ENCODE measurements at regions not wholly inside any gene's neighbourhood (a gene's known extent, or its start where the extent isn't known, plus 50 kb on each side); places are given as distances from the start of the nearest gene placed in this dataset.
"Not testable (repeated sequence)": the region's sequence is repeated elsewhere in the genome, so short reads cannot be mapped to it uniquely, and the experiment has no call there.

DNA sequence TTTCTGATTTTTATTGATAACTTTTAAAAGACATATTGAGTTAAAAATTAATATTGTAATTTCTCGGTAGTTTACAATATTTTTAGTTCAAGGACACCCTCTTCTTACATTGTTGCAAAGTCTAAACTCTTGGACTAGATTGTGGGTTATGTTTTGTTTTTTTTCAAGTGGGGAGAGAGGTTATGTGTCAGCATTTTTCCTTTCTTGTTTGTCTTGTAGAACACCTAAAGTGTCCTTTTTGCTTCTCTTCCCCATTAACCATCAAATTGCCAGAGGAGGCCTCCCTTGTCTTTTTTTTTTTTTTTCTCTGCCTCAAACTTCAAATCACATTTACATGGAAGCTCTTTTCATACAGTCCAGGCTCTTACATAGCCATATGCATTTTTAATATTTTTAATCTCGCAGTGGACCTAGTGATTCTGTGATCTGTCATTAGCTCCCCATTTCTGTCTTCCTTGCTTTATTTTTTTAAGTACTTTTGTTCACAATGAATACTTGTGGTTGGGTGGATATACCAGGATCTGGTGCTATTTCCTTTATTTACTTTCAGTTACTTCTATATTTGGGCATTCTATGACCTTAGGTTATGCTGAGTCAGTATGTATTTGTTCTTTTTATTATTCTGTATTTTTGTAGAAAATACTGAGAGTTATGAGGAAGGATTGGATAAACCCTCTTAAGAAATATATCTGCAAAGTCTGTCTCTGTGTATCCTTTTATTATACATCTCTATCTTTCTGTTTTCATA, 2280.6 kb upstream of the ACO1 start:
- Histone ChIP-seq H3K36me3 (no peaks in the 10 kb centered on the region), H3K4me1 (no peaks in the 10 kb centered on the region), H3K27me3 (no peaks in the 10 kb centered on the region), H3K9me3 (no peaks in the 10 kb centered on the region), H3K27ac (no peak overlapping the region), H3K4me3 (no peak overlapping the region)
- TF ChIP-seq EP300 (IDR thresholded peaks at IDR 0.05) = no peak
- intact Hi-C loops (cut with DNase I) = no loop called here
- 67 to 74% methylated on average over 2 of the region's 2 CpGs for WGBS, 2 donors
- no peak for DNase-seq

DNA sequence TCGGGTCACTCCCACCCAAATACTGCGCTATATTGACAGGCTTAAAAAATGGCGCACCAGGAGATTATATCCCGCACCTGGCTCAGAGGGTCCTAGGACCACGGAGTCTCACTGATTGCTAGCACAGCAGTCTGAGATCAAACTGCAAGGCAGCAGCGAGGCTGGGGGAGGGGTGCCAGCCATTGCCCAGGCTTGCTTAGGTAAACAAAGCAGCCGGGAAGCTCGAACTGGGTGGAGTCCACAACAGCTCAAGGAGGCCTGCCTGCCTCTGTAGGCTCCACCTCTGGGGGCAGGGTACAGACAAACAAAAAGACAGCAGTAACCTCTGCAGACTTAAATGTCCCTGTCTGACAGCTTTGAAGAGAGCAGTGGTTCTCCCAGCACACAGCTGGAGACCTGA, 2277.3 kb upstream of the ACO1 start:
- H3K27ac ChIP-seq; H3K36me3 ChIP-seq; DNase-seq; intact Hi-C loops (cut with DNase I); H3K4me3 ChIP-seq; H3K4me1 ChIP-seq; H3K27me3 ChIP-seq; H3K9me3 ChIP-seq: not testable (repeated sequence)
- 73 to 75% methylated on average over 8 of the region's 8 CpGs for WGBS, 2 donors

DNA sequence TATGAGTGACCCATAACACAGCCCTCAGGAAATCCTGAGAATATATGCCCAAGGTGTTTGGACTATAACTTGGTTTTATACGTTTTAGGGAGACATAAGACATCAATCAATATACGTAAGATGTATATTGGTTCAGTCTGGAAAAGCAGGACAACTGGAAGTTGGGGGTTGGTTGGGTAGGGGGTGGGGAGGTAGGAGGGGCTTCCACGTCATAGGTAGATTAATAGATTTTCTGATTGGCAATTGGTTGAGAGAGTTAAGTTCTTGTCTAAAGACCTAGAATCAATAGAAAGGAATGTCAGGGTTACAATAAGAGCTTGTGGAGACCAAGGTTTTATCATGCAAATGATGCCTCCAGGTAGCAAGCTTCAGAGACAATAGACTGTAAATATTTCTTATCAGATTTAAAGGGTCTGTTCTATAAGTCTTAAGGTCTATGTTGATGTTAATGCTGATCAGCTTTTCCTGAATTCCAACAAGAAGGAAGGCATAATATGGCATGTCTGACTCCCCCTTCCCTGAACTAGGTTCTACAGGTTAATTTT, 2267.7 kb upstream of the ACO1 start:
- no peaks in the 10 kb centered on the region for H3K27me3 ChIP-seq
- H3K27ac ChIP-seq = no peak overlapping the region
- no peak for DNase-seq
- intact Hi-C loops (cut with DNase I) = no loop called here
- H3K4me3 ChIP-seq = no peak overlapping the region
- H3K36me3 ChIP-seq = no peaks in the 10 kb centered on the region
- TF ChIP-seq POLR2AphosphoS5 (IDR thresholded peaks at IDR 0.05) = no peak
- no peak for TF ChIP-seq POLR2A (IDR thresholded peaks at IDR 0.05)
- no peak for TF ChIP-seq EP300 (IDR thresholded peaks at IDR 0.05)
- TF ChIP-seq, protein P1, sequence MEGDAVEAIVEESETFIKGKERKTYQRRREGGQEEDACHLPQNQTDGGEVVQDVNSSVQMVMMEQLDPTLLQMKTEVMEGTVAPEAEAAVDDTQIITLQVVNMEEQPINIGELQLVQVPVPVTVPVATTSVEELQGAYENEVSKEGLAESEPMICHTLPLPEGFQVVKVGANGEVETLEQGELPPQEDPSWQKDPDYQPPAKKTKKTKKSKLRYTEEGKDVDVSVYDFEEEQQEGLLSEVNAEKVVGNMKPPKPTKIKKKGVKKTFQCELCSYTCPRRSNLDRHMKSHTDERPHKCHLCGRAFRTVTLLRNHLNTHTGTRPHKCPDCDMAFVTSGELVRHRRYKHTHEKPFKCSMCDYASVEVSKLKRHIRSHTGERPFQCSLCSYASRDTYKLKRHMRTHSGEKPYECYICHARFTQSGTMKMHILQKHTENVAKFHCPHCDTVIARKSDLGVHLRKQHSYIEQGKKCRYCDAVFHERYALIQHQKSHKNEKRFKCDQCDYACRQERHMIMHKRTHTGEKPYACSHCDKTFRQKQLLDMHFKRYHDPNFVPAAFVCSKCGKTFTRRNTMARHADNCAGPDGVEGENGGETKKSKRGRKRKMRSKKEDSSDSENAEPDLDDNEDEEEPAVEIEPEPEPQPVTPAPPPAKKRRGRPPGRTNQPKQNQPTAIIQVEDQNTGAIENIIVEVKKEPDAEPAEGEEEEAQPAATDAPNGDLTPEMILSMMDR (IDR thresholded peaks at IDR 0.05) = no peak
- H3K4me1 ChIP-seq = no peaks in the 10 kb centered on the region
- no peaks in the 10 kb centered on the region for H3K9me3 ChIP-seq
- WGBS, 2 donors = 78 to 83% methylated on average over 3 of the region's 3 CpGs

DNA sequence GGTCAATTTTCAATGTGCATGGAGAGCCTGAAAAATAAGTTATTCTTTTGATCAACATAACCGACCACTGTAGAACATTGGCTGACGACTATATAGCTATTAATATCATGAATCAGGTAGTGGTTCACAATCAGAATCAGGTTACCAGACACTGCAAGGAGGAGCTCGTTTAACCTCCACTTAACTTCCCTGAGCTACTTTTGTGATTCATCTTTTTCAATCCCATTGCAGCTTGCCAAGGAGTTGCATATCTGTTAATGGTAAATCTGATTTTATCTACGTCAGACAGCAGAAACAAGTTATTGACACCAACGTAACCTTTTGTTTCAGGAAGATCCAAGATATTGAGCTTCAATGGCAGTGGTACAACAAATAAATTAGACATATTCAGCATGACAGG, 2263.8 kb upstream of the ACO1 start:
- Histone ChIP-seq H3K9me3 (no peaks in the 10 kb centered on the region), H3K27ac (no peak overlapping the region), H3K4me3 (no peak overlapping the region), H3K4me1 (no peaks in the 10 kb centered on the region), H3K36me3 (no peaks in the 10 kb centered on the region), H3K27me3 (no peaks in the 10 kb centered on the region)
- WGBS, 2 donors = 56 to 65% methylated on average over 5 of the region's 5 CpGs
- no peak for TF ChIP-seq EP300 (IDR thresholded peaks at IDR 0.05)
- TF ChIP-seq POLR2AphosphoS5 (IDR thresholded peaks at IDR 0.05) = no peak
- TF ChIP-seq, protein P1 (IDR thresholded peaks at IDR 0.05) = no peak
- TF ChIP-seq POLR2A (IDR thresholded peaks at IDR 0.05) = no peak
- DNase-seq = no peak
- intact Hi-C loops (cut with DNase I) = no loop called here

GRCh38 chr9:30121611-30122010, 2262.8 kb upstream of the ACO1 start:
- no peaks in the 10 kb centered on the region for H3K36me3 ChIP-seq
- intact Hi-C loops (cut with DNase I) = no loop called here
- no peak overlapping the region for H3K27ac ChIP-seq
- H3K4me3 ChIP-seq = no peak overlapping the region
- no peaks in the 10 kb centered on the region for H3K9me3 ChIP-seq
- no peaks in the 10 kb centered on the region for H3K4me1 ChIP-seq
- H3K27me3 ChIP-seq = no peaks in the 10 kb centered on the region
- DNase-seq = no peak
- WGBS, 2 donors = 91 to 94% methylated on average over 4 of the region's 4 CpGs
- TF ChIP-seq EP300 (IDR thresholded peaks at IDR 0.05) (no peak), POLR2AphosphoS5 (IDR thresholded peaks at IDR 0.05) (no peak), POLR2A (IDR thresholded peaks at IDR 0.05) (no peak)
- TF ChIP-seq, protein P1 (IDR thresholded peaks at IDR 0.05) = no peak

DNA sequence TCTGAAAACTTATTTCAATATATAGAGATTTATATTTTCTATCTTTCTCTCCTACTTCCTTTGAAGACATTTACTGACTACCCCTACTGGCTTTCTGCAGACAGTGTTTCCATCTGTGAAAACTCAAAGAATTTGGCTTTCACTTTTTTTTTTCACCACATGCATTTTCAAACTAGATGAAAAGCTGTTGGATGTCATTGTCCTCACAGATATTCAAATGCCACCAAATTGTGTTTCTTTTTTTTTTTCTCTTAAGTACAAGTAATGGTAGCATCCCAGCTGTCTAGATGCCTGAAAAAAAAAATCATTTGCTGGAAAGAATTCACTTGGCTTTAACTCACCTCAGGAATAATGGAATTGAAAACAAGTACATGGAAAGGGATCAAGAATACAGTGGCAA, 2258.6 kb upstream of the ACO1 start:
- Histone ChIP-seq H3K4me1 (no peaks in the 10 kb centered on the region), H3K36me3 (no peaks in the 10 kb centered on the region), H3K27me3 (no peaks in the 10 kb centered on the region), H3K27ac (no peak overlapping the region), H3K9me3 (no peaks in the 10 kb centered on the region), H3K4me3 (no peak overlapping the region)
- intact Hi-C loops (cut with DNase I) = no loop called here
- TF ChIP-seq POLR2A (IDR thresholded peaks at IDR 0.05) = no peak
- TF ChIP-seq, protein P1 (IDR thresholded peaks at IDR 0.05) = no peak
- TF ChIP-seq EP300 (IDR thresholded peaks at IDR 0.05) = no peak
- no peak for DNase-seq

Data from sigmoid colon (tissue), 6 donors.